GM12878 (cell line): ENCODE measurements at regions not wholly inside any gene's neighbourhood (a gene's known extent, or its start where the extent isn't known, plus 50 kb on each side); places are given as distances from the start of the nearest gene placed in this dataset.

ENCODE experiments used
- ATAC-seq: fragments of 200-7000 bp; cut with Tn5 transposase; 3 replicates; pipeline ENCODE4 v1.9.1; 2020; ENCODE audit warnings: mild to moderate bottlenecking, moderate library complexity
- BruUV-seq: library from RNA; stranded (reverse); fragments of 400-500 nt; replicated peaks from 2 replicates; lab custom pipeline; 2021; lab: Mats Ljungman, UMichigan
- CTCF ChIA-PET: fragments of 300-600 bp; sonication (Branson Sonifier 250); formaldehyde crosslinking; extraction: SDS; loops from one replicate; lab custom pipeline; 2021; ENCODE audit warnings: inconsistent platforms; lab: Yijun Ruan, JAX
- POLR2A ChIA-PET: fragments of 350-600 bp; formaldehyde crosslinking; extraction: SDS; loops from one replicate; lab custom pipeline; 2021; ENCODE audit warnings: inconsistent platforms; lab: Charles Lee
- RAD21 ChIA-PET: fragments of 300-600 bp; sonication (Branson Sonifier 250); formaldehyde crosslinking; loops from one replicate; lab custom pipeline; 2023; ENCODE audit warnings: antibody characterized with exemption; ENCODE audit not compliant: unreplicated experiment; lab: Charles Lee
- SMC1A ChIA-PET: fragments of 300-600 bp; sonication (Branson Sonifier 250); formaldehyde crosslinking; loops from one replicate; lab custom pipeline; 2023; ENCODE audit not compliant: unreplicated experiment, uncharacterized antibody; lab: Charles Lee
- DNase-seq: peaks from one replicate; pipeline ENCODE4 v3.0.0-alpha.2; 2011; ENCODE audit warnings: low read depth, low spot score
- FAIRE-seq: peaks from 3 replicates; lab custom pipeline; 2011; peaks lifted over from hg19 to GRCh38; lab: Jason Lieb, UNC
- H2AFZ ChIP-seq: 2 replicates; pipeline ENCODE4 v1.6.0; 2011; ENCODE audit warnings: low read depth, low read length, control low read depth; ENCODE audit not compliant: control insufficient read depth
- H3K27ac ChIP-seq: 2 replicates; pipeline ENCODE4 v1.5.1; 2011; ENCODE audit warnings: control low read depth; ENCODE audit not compliant: control insufficient read depth, insufficient read depth
- H3K27me3 ChIP-seq, 2 experiments: replicated peaks in 1 of 2; 2 replicates each; pipeline versions ENCODE4 v1.6.0 to v1.6.1; 2011; ENCODE audit warnings: low read length in 1 of 2; ENCODE audit not compliant: control insufficient read depth in 2 of 2, insufficient read depth in 2 of 2
- H3K36me3 ChIP-seq, 2 experiments: 2 replicates each; pipeline ENCODE4 v1.5.1; 2011; ENCODE audit warnings: low read length in 1 of 2; ENCODE audit not compliant: control insufficient read depth in 2 of 2, insufficient read depth in 2 of 2
- H3K4me1 ChIP-seq: 2 replicates; pipeline ENCODE4 v1.6.1; 2011; ENCODE audit warnings: mild to moderate bottlenecking, low read length, moderate library complexity, mixed read lengths; ENCODE audit not compliant: control insufficient read depth, insufficient read depth
- H3K4me2 ChIP-seq: 2 replicates; pipeline ENCODE4 v1.6.0; 2011; ENCODE audit warnings: control low read depth; ENCODE audit not compliant: control insufficient read depth, insufficient read depth
- H3K4me3 ChIP-seq: fragments of 200-600 bp; sonication (generic); 2 replicates; pipeline ENCODE4 v1.5.1; 2016
- H3K79me2 ChIP-seq: 2 replicates; pipeline ENCODE4 v1.6.0; 2011; ENCODE audit warnings: low read length; ENCODE audit not compliant: control insufficient read depth, insufficient read depth
- H3K9ac ChIP-seq: 2 replicates; pipeline ENCODE4 v1.8.0; 2011; ENCODE audit warnings: low read length, control low read depth, mixed read lengths; ENCODE audit not compliant: control insufficient read depth, insufficient read depth
- H3K9me3 ChIP-seq: replicated peaks from 3 replicates; pipeline ENCODE4 v1.5.1; 2011; ENCODE audit warnings: mild to moderate bottlenecking, low read length; ENCODE audit not compliant: control insufficient read depth, insufficient read depth
- H4K20me1 ChIP-seq: 2 replicates; pipeline ENCODE4 v1.6.0; 2011; ENCODE audit not compliant: control insufficient read depth, insufficient read depth
- ASH2L ChIP-seq: fragments of 300-600, 200-600 bp; sonication (generic); IDR thresholded peaks from 2 replicates; pipeline ENCODE4 v1.6.1; 2017; ENCODE audit warnings: low read depth, mild to moderate bottlenecking, borderline replicate concordance
- CHD2 ChIP-seq: IDR thresholded peaks from 2 replicates; pipeline ENCODE4 v1.6.1; 2011; ENCODE audit warnings: low read depth, low read length, improper control_type of control experiment, borderline replicate concordance
- EED ChIP-seq: sonication (generic); IDR thresholded peaks from 2 replicates; pipeline ENCODE4 v1.6.1; 2016; ENCODE audit warnings: antibody characterized with exemption, low read depth
- ETV6 ChIP-seq, 2 experiments: fragments of 450-650 bp in 1 of 2; IDR thresholded peaks in 1 of 2; conservative IDR thresholded peaks in 1 of 2; 2 replicates each; pipeline ENCODE4 v1.6.1; 2014; ENCODE audit warnings: antibody characterized with exemption in 1 of 2, borderline replicate concordance in 1 of 2, low read depth in 1 of 2, mild to moderate bottlenecking in 1 of 2, moderate library complexity in 1 of 2
- IKZF1 ChIP-seq: fragments of 450-650 bp; conservative IDR thresholded peaks from 2 replicates; pipeline ENCODE4 v1.6.1; 2017; ENCODE audit warnings: antibody characterized with exemption, mild to moderate bottlenecking
- PAX5 ChIP-seq: IDR thresholded peaks from 2 replicates; pipeline ENCODE4 v1.6.1; 2011; ENCODE audit warnings: low read depth, low read length, borderline replicate concordance
- PAX8 ChIP-seq: fragments of 450-650 bp; IDR thresholded peaks from 2 replicates; pipeline ENCODE4 v1.6.1; 2017; ENCODE audit warnings: mild to moderate bottlenecking, moderate library complexity
- RB1 ChIP-seq: fragments of 450-650 bp; formaldehyde crosslinking; IDR thresholded peaks from 2 replicates; pipeline ENCODE4 v1.6.1; 2017; ENCODE audit warnings: mild to moderate bottlenecking, borderline replicate concordance
- SMAD5 ChIP-seq: IDR thresholded peaks from 2 replicates; pipeline ENCODE4 v1.6.1; 2016; ENCODE audit warnings: antibody characterized with exemption, low read depth
- SMC3 ChIP-seq: IDR thresholded peaks from 2 replicates; pipeline ENCODE4 v1.6.1; 2011; ENCODE audit warnings: low read length, improper control_type of control experiment, borderline replicate concordance
- SREBF1 ChIP-seq: IDR thresholded peaks from 2 replicates; pipeline ENCODE4 v1.6.1; 2012; ENCODE audit warnings: mild to moderate bottlenecking, low read length
- SRF ChIP-seq, 2 experiments: IDR thresholded peaks; 2 replicates each; pipeline ENCODE4 v1.6.1; 2011; ENCODE audit warnings: low read depth in 2 of 2, low read length in 2 of 2, mild to moderate bottlenecking in 1 of 2, moderate library complexity in 1 of 2
- ZNF622 ChIP-seq: fragments of 450-650 bp; IDR thresholded peaks from 2 replicates; pipeline ENCODE4 v1.6.1; 2017; ENCODE audit warnings: mild to moderate bottlenecking, inconsistent platforms
- WGBS: methylation state at CpG from one replicate; pipeline ENCODE4 v1.1.6; 2016; ENCODE audit warnings: low lambda C conversion rate; ENCODE audit not compliant: insufficient replicate concordance, insufficient coverage; ENCODE audit errors: missing lambda C conversion rate; 5-methylcytosine and 5-hydroxymethylcytosine counted together
- in situ Hi-C: fragments of 300-500 bp; cut with MboI; formaldehyde crosslinking; loops from 9 replicates; pipeline ENCODE4 v1.14.3; 2018; ENCODE audit warnings: mixed read lengths
- intact Hi-C: fragments of 100-400 bp; cut with micrococcal nuclease; formaldehyde crosslinking; loops from one replicate; pipeline ENCODE4 v1.14.2; 2022; ENCODE audit not compliant: unreplicated experiment
- TF ChIP-seq, protein P1 (sequence below): IDR thresholded peaks from 2 replicates; pipeline ENCODE4 v1.6.1; 2012; ENCODE audit warnings: low read depth, low read length, improper control_type of control experiment
- TF ChIP-seq, protein P2 (sequence below): fragments of 450-650 bp; IDR thresholded peaks from 2 replicates; pipeline ENCODE4 v1.6.1; 2017; ENCODE audit warnings: borderline replicate concordance
- TF ChIP-seq, protein P3 (sequence below): fragments of 450-650 bp; IDR thresholded peaks from 2 replicates; pipeline ENCODE4 v1.6.1; 2018; ENCODE audit warnings: borderline replicate concordance, mild to moderate bottlenecking; ENCODE audit not compliant: partially characterized antibody
- TF ChIP-seq, protein P4 (sequence below): fragments of 450-650 bp; IDR thresholded peaks from 2 replicates; pipeline ENCODE4 v1.6.1; 2017; ENCODE audit warnings: mild to moderate bottlenecking, low read depth, inconsistent platforms; ENCODE audit not compliant: poor library complexity, severe bottlenecking

DNA sequence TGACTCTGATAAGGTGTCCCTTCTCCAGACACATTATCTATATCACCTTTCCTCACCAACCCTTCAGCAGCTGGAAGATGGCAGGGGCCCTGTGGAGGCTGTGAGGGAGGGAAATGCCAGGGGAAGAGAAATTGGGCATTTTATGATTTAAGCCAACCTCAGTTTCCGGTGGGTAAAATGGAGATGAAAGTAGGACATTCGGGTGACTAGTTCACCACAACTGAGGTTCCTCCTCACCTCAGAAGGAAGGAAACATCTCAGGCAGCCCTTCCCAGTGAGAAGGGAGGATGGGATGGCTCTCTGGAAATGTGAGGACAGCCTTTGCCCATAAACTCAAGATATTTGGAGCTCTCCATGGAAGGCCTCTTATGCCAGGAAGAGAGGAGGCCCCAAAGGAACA, 251.5 kb downstream of the MID1IP1 start:
- H3K4me2 ChIP-seq = no peak overlapping the region
- POLR2A ChIA-PET = interaction anchor here (0.6 kb wide), 1 partner anchor 20 kb away, joined by 3 read pairs; no protein-coding TSS in a partner anchor
- DNase-seq = no peak
- 29% methylated on average over 2 of the region's 2 CpGs for WGBS
- H4K20me1 ChIP-seq = no peaks in the 10 kb centered on the region
- no peak for FAIRE-seq
- ATAC-seq = no peak
- H3K36me3 ChIP-seq = no peaks in the 10 kb centered on the region
- no peak overlapping the region for H3K27ac ChIP-seq
- no peak overlapping the region for H3K4me3 ChIP-seq
- SMC1A ChIA-PET = no interaction called here
- H2AFZ ChIP-seq = no peak overlapping the region
- TF ChIP-seq, protein P1, sequence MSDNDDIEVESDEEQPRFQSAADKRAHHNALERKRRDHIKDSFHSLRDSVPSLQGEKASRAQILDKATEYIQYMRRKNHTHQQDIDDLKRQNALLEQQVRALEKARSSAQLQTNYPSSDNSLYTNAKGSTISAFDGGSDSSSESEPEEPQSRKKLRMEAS = no peak
- TF ChIP-seq PAX8 (no peak), IKZF1 (no peak), ETV6 (conservative IDR thresholded peaks at IDR 0.05 in 1 of 2, IDR thresholded peaks at IDR 0.05 in 1 of 2; ENCODE audit: borderline replicate concordance in 1 of 2, low read depth in 1 of 2) (no peak), SMC3 (no peak), CHD2 (no peak), ZNF622 (no peak), RB1 (no peak), SREBF1 (no peak), ASH2L (no peak), PAX5 (no peak), SRF (IDR thresholded peaks at IDR 0.05; ENCODE audit: low read depth in 2 of 2, low read length in 2 of 2) (no peak), SMAD5 (no peak), EED (no peak)
- TF ChIP-seq, protein P2, sequence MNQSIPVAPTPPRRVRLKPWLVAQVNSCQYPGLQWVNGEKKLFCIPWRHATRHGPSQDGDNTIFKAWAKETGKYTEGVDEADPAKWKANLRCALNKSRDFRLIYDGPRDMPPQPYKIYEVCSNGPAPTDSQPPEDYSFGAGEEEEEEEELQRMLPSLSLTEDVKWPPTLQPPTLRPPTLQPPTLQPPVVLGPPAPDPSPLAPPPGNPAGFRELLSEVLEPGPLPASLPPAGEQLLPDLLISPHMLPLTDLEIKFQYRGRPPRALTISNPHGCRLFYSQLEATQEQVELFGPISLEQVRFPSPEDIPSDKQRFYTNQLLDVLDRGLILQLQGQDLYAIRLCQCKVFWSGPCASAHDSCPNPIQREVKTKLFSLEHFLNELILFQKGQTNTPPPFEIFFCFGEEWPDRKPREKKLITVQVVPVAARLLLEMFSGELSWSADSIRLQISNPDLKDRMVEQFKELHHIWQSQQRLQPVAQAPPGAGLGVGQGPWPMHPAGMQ = no peak
- TF ChIP-seq, protein P3, sequence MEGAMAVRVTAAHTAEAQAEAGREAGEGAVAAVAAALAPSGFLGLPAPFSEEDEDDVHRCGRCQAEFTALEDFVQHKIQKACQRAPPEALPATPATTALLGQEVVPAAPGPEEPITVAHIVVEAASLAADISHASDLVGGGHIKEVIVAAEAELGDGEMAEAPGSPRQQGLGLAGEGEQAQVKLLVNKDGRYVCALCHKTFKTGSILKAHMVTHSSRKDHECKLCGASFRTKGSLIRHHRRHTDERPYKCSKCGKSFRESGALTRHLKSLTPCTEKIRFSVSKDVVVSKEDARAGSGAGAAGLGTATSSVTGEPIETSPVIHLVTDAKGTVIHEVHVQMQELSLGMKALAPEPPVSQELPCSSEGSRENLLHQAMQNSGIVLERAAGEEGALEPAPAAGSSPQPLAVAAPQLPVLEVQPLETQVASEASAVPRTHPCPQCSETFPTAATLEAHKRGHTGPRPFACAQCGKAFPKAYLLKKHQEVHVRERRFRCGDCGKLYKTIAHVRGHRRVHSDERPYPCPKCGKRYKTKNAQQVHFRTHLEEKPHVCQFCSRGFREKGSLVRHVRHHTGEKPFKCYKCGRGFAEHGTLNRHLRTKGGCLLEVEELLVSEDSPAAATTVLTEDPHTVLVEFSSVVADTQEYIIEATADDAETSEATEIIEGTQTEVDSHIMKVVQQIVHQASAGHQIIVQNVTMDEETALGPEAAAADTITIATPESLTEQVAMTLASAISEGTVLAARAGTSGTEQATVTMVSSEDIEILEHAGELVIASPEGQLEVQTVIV = no peak
- TF ChIP-seq, protein P4, sequence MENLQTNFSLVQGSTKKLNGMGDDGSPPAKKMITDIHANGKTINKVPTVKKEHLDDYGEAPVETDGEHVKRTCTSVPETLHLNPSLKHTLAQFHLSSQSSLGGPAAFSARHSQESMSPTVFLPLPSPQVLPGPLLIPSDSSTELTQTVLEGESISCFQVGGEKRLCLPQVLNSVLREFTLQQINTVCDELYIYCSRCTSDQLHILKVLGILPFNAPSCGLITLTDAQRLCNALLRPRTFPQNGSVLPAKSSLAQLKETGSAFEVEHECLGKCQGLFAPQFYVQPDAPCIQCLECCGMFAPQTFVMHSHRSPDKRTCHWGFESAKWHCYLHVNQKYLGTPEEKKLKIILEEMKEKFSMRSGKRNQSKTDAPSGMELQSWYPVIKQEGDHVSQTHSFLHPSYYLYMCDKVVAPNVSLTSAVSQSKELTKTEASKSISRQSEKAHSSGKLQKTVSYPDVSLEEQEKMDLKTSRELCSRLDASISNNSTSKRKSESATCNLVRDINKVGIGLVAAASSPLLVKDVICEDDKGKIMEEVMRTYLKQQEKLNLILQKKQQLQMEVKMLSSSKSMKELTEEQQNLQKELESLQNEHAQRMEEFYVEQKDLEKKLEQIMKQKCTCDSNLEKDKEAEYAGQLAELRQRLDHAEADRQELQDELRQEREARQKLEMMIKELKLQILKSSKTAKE = no peak
- TF ChIP-seq, all 136 proteins: peak for 0
- intact Hi-C loops (no loop called here), in situ Hi-C loops (no loop called here)
- Histone ChIP-seq H3K79me2 (no peaks in the 10 kb centered on the region), H3K9me3 (no peaks in the 10 kb centered on the region; the same call in 2 of the 3 replicates), H3K9ac (no peak overlapping the region), H3K4me1 (no peaks in the 10 kb centered on the region), H3K27me3 (no peaks in the 10 kb centered on the region)
- ChIA-PET RAD21 (no interaction called here), CTCF (no interaction called here)
- no TSS peak for BruUV-seq
